Activated T-cell treated with anti-CD3 and anti-CD28 coated beads, Interleukin-2, amount 50 U/mL, for 72 hours (primary cell): ENCODE measurements at regions not wholly inside any gene's neighbourhood (a gene's known extent, or its start where the extent isn't known, plus 50 kb on each side); places are given as distances from the start of the nearest gene placed in this dataset.
"Not testable (repeated sequence)": the region's sequence is repeated elsewhere in the genome, so short reads cannot be mapped to it uniquely, and the experiment has no call there.

Source experiments
- ATAC-seq, 2 donors: fragments of 150-1000 bp; cut with Tn5 transposase; replicated peaks in 1 of 2; 2 replicates each; pipeline ENCODE4 v1.10.0; 2021; ENCODE audit warnings: moderate library complexity in 2 of 2, mild to moderate bottlenecking in 1 of 2
- DNase-seq, 2 donors: peaks; one replicate each; pipeline ENCODE4 v3.0.0; 2021 to 2022; ENCODE audit warnings: mixed read lengths in 1 of 2
- H3K27ac Mint-ChIP-seq: one replicate; pipeline ENCODE4 v1.8.0; 2022; ENCODE audit warnings: mild to moderate bottlenecking, moderate library complexity, mixed read lengths
- H3K27me3 Mint-ChIP-seq: one replicate; pipeline ENCODE4 v1.8.0; 2022; ENCODE audit warnings: low read depth, mixed read lengths
- H3K36me3 Mint-ChIP-seq, 2 donors: one replicate each; pipeline ENCODE4 v1.8.0; 2022; ENCODE audit warnings: mixed read lengths in 2 of 2, mild to moderate bottlenecking in 1 of 2; ENCODE audit not compliant: insufficient read depth in 2 of 2
- H3K4me1 Mint-ChIP-seq: one replicate; pipeline ENCODE4 v1.8.0; 2022; ENCODE audit warnings: low read depth, mixed read lengths
- H3K4me3 Mint-ChIP-seq, 2 donors: one replicate each; pipeline ENCODE4 v1.8.0; 2022; ENCODE audit warnings: mild to moderate bottlenecking in 2 of 2, mixed read lengths in 2 of 2, moderate library complexity in 2 of 2
- H3K9me3 Mint-ChIP-seq, 2 donors: one replicate each; pipeline ENCODE4 v1.8.0; 2022; ENCODE audit warnings: mixed read lengths in 2 of 2

GRCh38 chr3:34669490-34669889 lies 871.1 kb downstream of the PDCD6IP start:
- Mint-ChIP-seq H3K27me3 (no peaks in the 10 kb centered on the region), H3K4me1 (no peaks in the 10 kb centered on the region), H3K27ac (no peak overlapping the region), H3K4me3 (no peak overlapping the region), H3K36me3 (no peaks in the 10 kb centered on the region), H3K9me3 (peaks cover 0 to 2% of the 10 kb centered on the region in 2 donors)
- no peak for DNase-seq
- ATAC-seq = no peak

GRCh38 chr3:34675383-34676120 lies 877.1 kb downstream of the PDCD6IP start:
- Mint-ChIP-seq H3K36me3 (peaks cover 0 to 2% of the 10 kb centered on the region in 2 donors), H3K9me3 (peaks cover 0 to 5% of the 10 kb centered on the region in 2 donors), H3K27me3 (no peaks in the 10 kb centered on the region), H3K4me1 (no peaks in the 10 kb centered on the region), H3K27ac (no peak overlapping the region), H3K4me3 (no peak overlapping the region)
- ATAC-seq (no peak), DNase-seq (no peak)

- no peaks in the 10 kb centered on the region for H3K27me3 Mint-ChIP-seq
- ATAC-seq (no peak), DNase-seq (no peak)
- H3K4me1 Mint-ChIP-seq = no peaks in the 10 kb centered on the region
- no peak overlapping the region for H3K4me3 Mint-ChIP-seq
- peaks cover 0 to 5% of the 10 kb centered on the region in 2 donors for H3K9me3 Mint-ChIP-seq
- no peak overlapping the region for H3K27ac Mint-ChIP-seq
- H3K36me3 Mint-ChIP-seq = peaks cover 0 to 2% of the 10 kb centered on the region in 2 donors
These were observed 878.0 kb downstream of the PDCD6IP start for GRCh38 chr3:34676436-34676835.

DNA sequence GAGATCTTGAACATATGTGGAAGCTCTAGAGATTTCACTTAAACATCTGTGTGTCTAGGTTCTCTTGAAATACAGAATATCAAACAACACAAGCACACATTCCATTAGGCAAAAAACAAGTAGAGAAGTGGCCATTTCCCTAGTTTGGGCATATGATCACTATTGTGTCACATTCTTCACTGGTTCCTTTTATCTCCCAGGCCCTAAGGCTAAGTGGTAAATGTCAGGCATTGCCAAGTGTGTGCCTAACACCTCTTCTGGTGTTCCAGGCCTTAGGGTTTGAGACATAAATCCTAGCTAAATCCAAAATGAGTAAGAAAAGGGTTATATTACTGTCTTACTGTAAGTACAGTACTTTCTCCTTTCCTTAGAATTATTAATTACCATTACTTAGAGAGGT lies 880.1 kb downstream of the PDCD6IP start:
- DNase-seq (no peak), ATAC-seq (no peak)
- H3K4me3 Mint-ChIP-seq = no peak overlapping the region
- peaks cover 0 to 2% of the 10 kb centered on the region in 2 donors for H3K36me3 Mint-ChIP-seq
- no peaks in the 10 kb centered on the region for H3K27me3 Mint-ChIP-seq
- no peak overlapping the region for H3K27ac Mint-ChIP-seq
- peaks cover 0 to 2% of the 10 kb centered on the region in 2 donors for H3K9me3 Mint-ChIP-seq
- H3K4me1 Mint-ChIP-seq = no peaks in the 10 kb centered on the region

DNA sequence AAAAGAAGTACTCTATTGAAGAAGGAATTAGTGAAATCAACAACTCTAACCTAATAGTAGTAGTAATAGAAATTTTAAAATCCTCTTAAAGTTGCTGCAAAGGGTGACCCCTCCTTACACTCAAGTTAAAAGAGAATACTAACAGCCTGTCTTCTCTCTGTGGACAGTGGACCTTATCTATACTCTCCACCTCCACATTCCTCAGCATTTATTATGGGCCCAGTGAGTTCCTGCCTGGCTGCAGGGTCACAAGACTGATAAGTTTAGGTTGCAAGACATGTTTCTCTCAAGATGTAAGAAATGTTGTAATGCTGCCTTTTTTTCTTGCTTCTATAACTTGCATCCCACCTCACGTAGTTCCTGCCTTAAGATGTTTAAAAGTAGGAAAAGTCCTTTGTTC lies 880.6 kb downstream of the PDCD6IP start:
- H3K4me3 Mint-ChIP-seq, ATAC-seq, H3K4me1 Mint-ChIP-seq, H3K27me3 Mint-ChIP-seq, DNase-seq, H3K36me3 Mint-ChIP-seq, H3K9me3 Mint-ChIP-seq, H3K27ac Mint-ChIP-seq: not testable (repeated sequence)

GRCh38 chr3:34683851-34684250 lies 885.4 kb downstream of the PDCD6IP start:
- H3K36me3 Mint-ChIP-seq = peaks cover 0 to 2% of the 10 kb centered on the region in 2 donors

DNA sequence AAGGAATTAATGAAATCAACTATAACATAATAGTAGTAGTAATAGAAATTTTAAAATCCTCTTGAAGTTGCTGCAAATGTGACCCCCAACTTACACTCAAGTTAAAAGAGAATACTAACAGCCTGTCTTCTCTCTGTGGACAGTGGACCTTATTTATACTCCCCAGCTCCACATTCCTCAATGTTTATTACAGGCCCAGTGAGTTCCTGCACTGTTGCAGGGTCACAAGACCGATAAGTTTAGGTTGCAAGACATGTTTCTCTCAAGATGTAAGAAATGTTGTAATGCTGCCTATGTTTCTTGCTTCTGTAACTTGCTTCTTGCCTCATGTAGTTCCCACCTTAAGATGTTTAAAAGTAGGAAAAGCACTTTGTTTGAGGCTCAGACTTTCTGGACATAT lies 888.1 kb downstream of the PDCD6IP start:
- Mint-ChIP-seq H3K27ac (no peak overlapping the region), H3K9me3 (no peaks in the 10 kb centered on the region), H3K27me3 (no peaks in the 10 kb centered on the region), H3K4me3 (no peak overlapping the region), H3K4me1 (no peaks in the 10 kb centered on the region), H3K36me3 (no peaks in the 10 kb centered on the region)
- DNase-seq (no peak), ATAC-seq (no peak)

More at GRCh38 chr3:34683851-34684250, 885.4 kb downstream of the PDCD6IP start:
- Mint-ChIP-seq H3K27ac (no peak overlapping the region), H3K4me3 (no peak overlapping the region), H3K9me3 (no peaks in the 10 kb centered on the region), H3K4me1 (no peaks in the 10 kb centered on the region), H3K27me3 (no peaks in the 10 kb centered on the region)
- ATAC-seq = no peak
- DNase-seq = peak; percentile 15 to 25

DNA sequence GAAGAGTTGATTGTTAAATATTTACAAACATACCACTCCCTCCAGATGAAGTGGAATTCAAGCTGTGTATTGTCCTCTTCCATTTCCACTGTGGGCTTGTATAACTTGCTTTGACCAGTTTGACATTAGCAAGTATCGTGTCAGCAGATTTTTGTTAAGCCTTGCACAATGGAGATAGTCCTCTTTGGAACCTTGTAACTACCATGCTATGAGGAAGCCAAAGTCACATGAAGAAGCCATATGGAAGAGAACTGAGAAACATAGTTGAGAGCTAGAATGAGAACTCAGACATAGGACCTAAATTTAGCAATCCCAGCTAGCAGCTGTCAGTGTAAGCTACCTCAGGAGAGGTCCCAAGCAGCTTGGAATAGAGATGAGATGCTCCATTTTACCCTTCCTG lies 889.2 kb downstream of the PDCD6IP start:
- Mint-ChIP-seq H3K4me1 (no peaks in the 10 kb centered on the region), H3K36me3 (no peaks in the 10 kb centered on the region), H3K9me3 (no peaks in the 10 kb centered on the region), H3K27me3 (no peaks in the 10 kb centered on the region), H3K4me3 (no peak overlapping the region), H3K27ac (no peak overlapping the region)
- ATAC-seq (no peak), DNase-seq (no peak)

- H3K36me3 Mint-ChIP-seq = peaks cover 0 to 2% of the 10 kb centered on the region in 2 donors
- peaks cover 6 to 8% of the 10 kb centered on the region in 2 donors for H3K9me3 Mint-ChIP-seq
- no peak overlapping the region for H3K27ac Mint-ChIP-seq
- DNase-seq = no peak
- H3K4me1 Mint-ChIP-seq = no peaks in the 10 kb centered on the region
- ATAC-seq = no peak
- H3K4me3 Mint-ChIP-seq = no peak overlapping the region
- no peaks in the 10 kb centered on the region for H3K27me3 Mint-ChIP-seq
These were observed 898.4 kb downstream of the PDCD6IP start for GRCh38 chr3:34696831-34697230.

- H3K4me3 Mint-ChIP-seq = no peak overlapping the region
- H3K4me1 Mint-ChIP-seq = no peaks in the 10 kb centered on the region
- peaks cover 10 to 15% of the 10 kb centered on the region in 2 donors for H3K9me3 Mint-ChIP-seq
- DNase-seq = no peak
- H3K27me3 Mint-ChIP-seq = no peaks in the 10 kb centered on the region
- H3K27ac Mint-ChIP-seq = no peak overlapping the region
- H3K36me3 Mint-ChIP-seq = peaks cover 0 to 7% of the 10 kb centered on the region in 2 donors
- ATAC-seq = peak in 1 of 2 donors; percentile 37
These were observed 904.6 kb downstream of the PDCD6IP start for GRCh38 chr3:34703053-34703452.

DNA sequence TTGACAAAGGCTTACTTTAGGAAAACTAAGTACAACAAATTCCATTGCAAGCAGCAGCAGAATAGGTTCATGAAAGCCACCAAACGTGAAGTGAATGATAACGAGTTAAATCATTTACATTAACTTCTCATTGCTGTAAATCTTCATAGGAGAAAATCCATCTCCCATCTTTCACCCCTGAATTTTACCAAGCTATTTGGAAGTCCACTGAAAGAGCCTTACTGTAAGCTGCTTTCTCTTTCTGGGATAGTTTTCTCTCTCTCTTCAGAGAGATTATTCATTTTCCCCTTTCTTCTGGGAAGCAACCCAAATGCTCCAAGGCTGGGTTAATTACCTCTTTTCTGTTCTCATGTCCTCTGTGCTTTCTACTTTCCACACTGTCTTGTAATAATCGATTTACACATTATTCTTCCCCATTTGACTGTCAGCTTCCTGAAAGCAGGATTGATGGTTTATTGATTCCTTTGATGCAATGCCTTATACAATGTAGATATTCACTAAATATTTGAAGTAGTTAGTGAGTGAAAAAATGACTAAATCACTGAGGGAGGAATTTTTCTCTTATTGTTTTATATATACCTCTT lies 914.3 kb upstream of the ARPP21 start:
- ATAC-seq (no peak), DNase-seq (no peak)
- H3K9me3 Mint-ChIP-seq = peaks cover 2 to 4% of the 10 kb centered on the region in 2 donors
- no peaks in the 10 kb centered on the region for H3K36me3 Mint-ChIP-seq
- H3K27ac Mint-ChIP-seq = no peak overlapping the region
- no peak overlapping the region for H3K4me3 Mint-ChIP-seq
- no peaks in the 10 kb centered on the region for H3K4me1 Mint-ChIP-seq
- peaks cover 7% of the 10 kb centered on the region for H3K27me3 Mint-ChIP-seq

DNA sequence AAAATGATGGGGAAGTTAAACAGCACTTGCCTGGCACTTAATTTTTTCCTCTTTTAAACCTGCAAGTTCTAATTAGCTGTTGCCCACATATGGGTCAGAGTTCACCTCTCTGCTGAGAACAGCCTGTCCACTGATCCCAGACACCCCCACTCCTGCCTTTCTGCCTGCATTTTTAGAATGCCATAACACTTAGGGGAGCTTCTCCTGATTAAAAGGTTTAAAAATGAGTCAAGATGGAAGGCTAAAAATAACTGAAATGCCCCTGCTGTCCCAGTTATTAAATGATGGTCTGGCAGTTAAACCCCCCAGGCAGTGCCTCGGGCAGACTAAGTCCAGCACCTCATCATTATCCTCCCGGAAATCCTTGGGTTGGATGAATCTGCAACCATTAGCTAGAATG lies 913.6 kb upstream of the ARPP21 start:
- peaks cover 0 to 1% of the 10 kb centered on the region in 2 donors for H3K36me3 Mint-ChIP-seq

DNA sequence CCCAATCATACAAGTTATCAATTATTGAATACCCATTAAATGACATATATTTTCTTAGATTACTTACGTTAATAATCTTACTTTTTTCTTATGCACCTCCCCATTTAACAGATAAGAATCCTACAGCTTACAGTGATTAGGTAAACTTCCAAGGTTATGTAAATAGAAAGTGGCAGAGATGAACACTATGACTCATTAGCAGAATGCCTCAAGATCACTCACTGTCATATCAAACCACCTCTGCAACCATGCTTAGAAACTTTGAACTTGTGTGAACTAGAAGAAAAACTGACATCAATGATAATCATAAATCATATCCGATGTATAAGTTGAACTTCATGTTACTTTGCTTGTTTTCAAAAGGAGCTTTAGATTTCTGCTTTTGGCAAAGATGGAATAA lies 911.6 kb upstream of the ARPP21 start:
- peak; percentile 37 to 57 for ATAC-seq
- H3K4me1 Mint-ChIP-seq = no peaks in the 10 kb centered on the region
- no peak overlapping the region for H3K4me3 Mint-ChIP-seq
- H3K9me3 Mint-ChIP-seq = peaks cover 5 to 13% of the 10 kb centered on the region in 2 donors
- no peak for DNase-seq
- H3K27me3 Mint-ChIP-seq = peaks cover 7% of the 10 kb centered on the region
- H3K27ac Mint-ChIP-seq = no peak overlapping the region
- H3K36me3 Mint-ChIP-seq = peaks cover 0 to 1% of the 10 kb centered on the region in 2 donors

More for the DNA sequence above, 913.6 kb upstream of the ARPP21 start:
- no peaks in the 10 kb centered on the region for H3K4me1 Mint-ChIP-seq
- H3K9me3 Mint-ChIP-seq = peaks cover 5 to 9% of the 10 kb centered on the region in 2 donors
- H3K4me3 Mint-ChIP-seq = no peak overlapping the region
- H3K27me3 Mint-ChIP-seq = peaks cover 7% of the 10 kb centered on the region
- DNase-seq (no peak), ATAC-seq (no peak)
- no peak overlapping the region for H3K27ac Mint-ChIP-seq
